DOHH2 (cell line): ENCODE measurements at regions not wholly inside any gene's neighbourhood (a gene's known extent, or its start where the extent isn't known, plus 50 kb on each side); places are given as distances from the start of the nearest gene placed in this dataset.

Source experiments
- CTCF ChIP-seq: fragments of 200-600 bp; sonication (generic); IDR thresholded peaks from one replicate; pipeline ENCODE4 v1.5.1; 2014; ENCODE audit warnings: antibody characterized with exemption, mild to moderate bottlenecking, low read depth, low read length; ENCODE audit not compliant: poor library complexity, severe bottlenecking
- EZH2phosphoT487 ChIP-seq: fragments of 200-600 bp; sonication (generic); IDR thresholded peaks from 2 replicates; pipeline ENCODE4 v1.6.1; 2017; ENCODE audit warnings: borderline replicate concordance, mild to moderate bottlenecking, antibody characterized with exemption, low read length, moderate library complexity, mixed read lengths

DNA sequence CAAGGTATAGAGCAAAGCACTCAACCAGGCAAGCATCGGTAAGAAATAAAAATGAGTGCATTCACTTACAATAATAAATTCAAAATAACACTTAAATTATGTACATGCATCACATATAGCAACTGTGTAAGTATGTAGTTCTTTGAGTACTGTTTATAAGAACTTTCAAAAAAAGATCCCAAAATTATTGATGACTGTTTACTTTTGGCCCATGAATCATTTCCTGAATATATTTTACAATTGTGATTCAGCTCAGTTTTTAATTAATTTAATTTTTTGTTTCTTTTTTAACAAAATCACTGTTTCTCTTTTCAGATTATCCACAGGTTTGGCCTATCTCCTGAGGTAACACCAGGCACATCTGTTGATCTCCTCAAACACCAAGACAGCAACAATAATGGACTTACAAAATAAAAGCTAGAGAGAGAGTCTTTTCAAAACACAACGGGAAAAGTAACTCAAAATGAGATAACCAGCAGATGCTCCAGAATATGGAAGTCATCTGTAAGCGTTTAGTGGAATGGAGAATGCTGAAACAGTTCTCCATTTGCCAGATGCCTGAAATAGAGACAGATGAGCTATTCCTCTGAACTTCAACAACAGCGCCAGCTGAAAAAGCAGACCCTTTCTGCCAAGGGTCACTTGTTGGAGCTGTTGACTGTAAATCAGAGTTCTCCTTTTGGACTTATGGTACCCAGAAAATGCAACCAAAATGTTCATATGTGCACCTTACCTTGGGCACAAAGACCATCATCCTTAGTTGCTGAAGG is 348.6 kb upstream of the RGMB start:
- no peak for TF ChIP-seq CTCF
- no peak for TF ChIP-seq EZH2phosphoT487
